Astrocyte (in vitro differentiated cells and primary cell): ENCODE measurements at regions not wholly inside any gene's neighbourhood (a gene's known extent, or its start where the extent isn't known, plus 50 kb on each side); places are given as distances from the start of the nearest gene placed in this dataset.

Experiments
- DNase-seq: peaks from one replicate; pipeline ENCODE4 v3.0.0-alpha.2; 2010; ENCODE audit warnings: low read depth
- FAIRE-seq: peaks from 2 replicates; lab custom pipeline; 2011; peaks lifted over from hg19 to GRCh38; lab: Jason Lieb, UNC
- H2AFZ ChIP-seq: 2 replicates; pipeline ENCODE4 v1.6.0; 2012; ENCODE audit warnings: low read depth, low read length, inconsistent platforms
- H3K27ac ChIP-seq: 2 replicates; pipeline ENCODE4 v1.5.1; 2011; ENCODE audit warnings: low read depth, low read length, inconsistent platforms
- H3K27me3 ChIP-seq: 2 replicates; pipeline ENCODE4 v1.6.0; 2011; ENCODE audit warnings: low read length, inconsistent platforms; ENCODE audit not compliant: insufficient read depth
- H3K36me3 ChIP-seq: 2 replicates; pipeline ENCODE4 v1.5.1; 2011; ENCODE audit warnings: low read length, inconsistent platforms; ENCODE audit not compliant: insufficient read depth
- H3K4me1 ChIP-seq: 2 replicates; pipeline ENCODE4 v1.5.1; 2011; ENCODE audit warnings: low read length, inconsistent platforms; ENCODE audit not compliant: insufficient read depth
- H3K4me2 ChIP-seq: 2 replicates; pipeline ENCODE4 v1.6.0; 2012; ENCODE audit warnings: low read length, inconsistent platforms
- H3K4me3 ChIP-seq: 2 replicates; pipeline ENCODE4 v1.5.1; 2011; ENCODE audit warnings: low read depth, mild to moderate bottlenecking, low read length, inconsistent platforms; ENCODE audit not compliant: insufficient read depth
- H3K79me2 ChIP-seq: 2 replicates; pipeline ENCODE4 v1.6.0; 2012; ENCODE audit warnings: mild to moderate bottlenecking, low read length, inconsistent platforms; ENCODE audit not compliant: insufficient read depth
- H3K9ac ChIP-seq: 2 replicates; pipeline ENCODE4 v1.6.0; 2012; ENCODE audit warnings: mild to moderate bottlenecking, low read length, inconsistent platforms
- H3K9me3 ChIP-seq: 2 replicates; pipeline ENCODE4 v1.5.1; 2012; ENCODE audit warnings: low read depth, mild to moderate bottlenecking, low read length, inconsistent platforms; ENCODE audit not compliant: insufficient read depth
- H4K20me1 ChIP-seq: 2 replicates; pipeline ENCODE4 v1.6.0; 2012; ENCODE audit warnings: low read length, inconsistent platforms; ENCODE audit not compliant: insufficient read depth
- H3K27ac Mint-ChIP-seq: one replicate; pipeline ENCODE4 v1.8.0; 2021; ENCODE audit warnings: mild to moderate bottlenecking, mixed read lengths; ENCODE audit not compliant: unreplicated experiment
- H3K27me3 Mint-ChIP-seq: one replicate; pipeline ENCODE4 v1.8.0; 2021; ENCODE audit warnings: low read depth, mixed read lengths; ENCODE audit not compliant: unreplicated experiment
- H3K36me3 Mint-ChIP-seq: one replicate; pipeline ENCODE4 v1.8.0; 2021; ENCODE audit warnings: low read depth, mixed read lengths; ENCODE audit not compliant: unreplicated experiment
- H3K4me1 Mint-ChIP-seq: one replicate; pipeline ENCODE4 v1.8.0; 2021; ENCODE audit warnings: low read depth, mixed read lengths; ENCODE audit not compliant: unreplicated experiment
- H3K4me3 Mint-ChIP-seq: one replicate; pipeline ENCODE4 v1.8.0; 2021; ENCODE audit warnings: mild to moderate bottlenecking, moderate library complexity, mixed read lengths; ENCODE audit not compliant: unreplicated experiment
- H3K9me3 Mint-ChIP-seq: one replicate; pipeline ENCODE4 v1.8.0; 2021; ENCODE audit warnings: mild to moderate bottlenecking, mixed read lengths; ENCODE audit not compliant: unreplicated experiment
- EZH2 ChIP-seq: IDR thresholded peaks from 2 replicates; pipeline ENCODE4 v1.6.1; 2012; ENCODE audit warnings: mild to moderate bottlenecking, low read length, inconsistent platforms; ENCODE audit not compliant: insufficient read depth
- TF ChIP-seq, protein P1 (sequence below): IDR thresholded peaks from 2 replicates; pipeline ENCODE4 v1.5.1; 2011; ENCODE audit warnings: low read depth, mild to moderate bottlenecking, inconsistent platforms, low read length, moderate library complexity; ENCODE audit not compliant: insufficient read depth

DNA sequence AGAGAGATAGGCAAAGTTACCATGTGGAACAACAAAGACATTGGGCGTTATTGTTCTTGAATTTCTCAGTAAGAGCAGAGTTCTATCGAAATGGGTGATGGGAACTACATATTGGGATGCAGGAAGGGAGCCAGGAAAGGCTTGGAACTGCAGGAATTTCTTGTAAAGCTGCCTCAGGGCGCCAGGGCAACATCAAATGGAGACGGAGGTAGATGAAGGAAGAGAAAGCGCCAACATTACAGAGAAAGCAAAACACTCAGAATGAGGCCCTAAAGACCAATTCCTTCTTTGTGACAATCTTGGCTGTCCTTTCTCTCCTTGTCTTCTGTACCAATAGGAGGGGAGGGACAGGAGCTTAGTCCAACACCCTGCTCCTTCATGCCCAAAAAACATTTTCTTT, 148.4 kb downstream of the RPAP3 start:
- peaks cover 10% of the 10 kb centered on the region for H3K9me3 Mint-ChIP-seq
- FAIRE-seq: no peak
- Histone ChIP-seq H3K27me3 (peaks cover 3% of the 10 kb centered on the region), H3K27ac (no peak overlapping the region), H3K4me1 (no peaks in the 10 kb centered on the region), H3K79me2 (no peaks in the 10 kb centered on the region), H4K20me1 (no peaks in the 10 kb centered on the region), H3K4me3 (no peak overlapping the region), H3K4me2 (no peak overlapping the region), H3K9ac (no peak overlapping the region), H2AFZ (peak overlapping the region; percentile 19), H3K9me3 (no peaks in the 10 kb centered on the region), H3K36me3 (no peaks in the 10 kb centered on the region)
- peaks cover 3% of the 10 kb centered on the region for H3K4me1 Mint-ChIP-seq
- H3K36me3 Mint-ChIP-seq: no peaks in the 10 kb centered on the region
- no peak overlapping the region for H3K4me3 Mint-ChIP-seq
- DNase-seq: no peak
- TF ChIP-seq EZH2: no peak
- TF ChIP-seq, protein P1, sequence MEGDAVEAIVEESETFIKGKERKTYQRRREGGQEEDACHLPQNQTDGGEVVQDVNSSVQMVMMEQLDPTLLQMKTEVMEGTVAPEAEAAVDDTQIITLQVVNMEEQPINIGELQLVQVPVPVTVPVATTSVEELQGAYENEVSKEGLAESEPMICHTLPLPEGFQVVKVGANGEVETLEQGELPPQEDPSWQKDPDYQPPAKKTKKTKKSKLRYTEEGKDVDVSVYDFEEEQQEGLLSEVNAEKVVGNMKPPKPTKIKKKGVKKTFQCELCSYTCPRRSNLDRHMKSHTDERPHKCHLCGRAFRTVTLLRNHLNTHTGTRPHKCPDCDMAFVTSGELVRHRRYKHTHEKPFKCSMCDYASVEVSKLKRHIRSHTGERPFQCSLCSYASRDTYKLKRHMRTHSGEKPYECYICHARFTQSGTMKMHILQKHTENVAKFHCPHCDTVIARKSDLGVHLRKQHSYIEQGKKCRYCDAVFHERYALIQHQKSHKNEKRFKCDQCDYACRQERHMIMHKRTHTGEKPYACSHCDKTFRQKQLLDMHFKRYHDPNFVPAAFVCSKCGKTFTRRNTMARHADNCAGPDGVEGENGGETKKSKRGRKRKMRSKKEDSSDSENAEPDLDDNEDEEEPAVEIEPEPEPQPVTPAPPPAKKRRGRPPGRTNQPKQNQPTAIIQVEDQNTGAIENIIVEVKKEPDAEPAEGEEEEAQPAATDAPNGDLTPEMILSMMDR: no peak
- H3K27ac Mint-ChIP-seq: no peak overlapping the region
- H3K27me3 Mint-ChIP-seq: peaks cover 2% of the 10 kb centered on the region

DNA sequence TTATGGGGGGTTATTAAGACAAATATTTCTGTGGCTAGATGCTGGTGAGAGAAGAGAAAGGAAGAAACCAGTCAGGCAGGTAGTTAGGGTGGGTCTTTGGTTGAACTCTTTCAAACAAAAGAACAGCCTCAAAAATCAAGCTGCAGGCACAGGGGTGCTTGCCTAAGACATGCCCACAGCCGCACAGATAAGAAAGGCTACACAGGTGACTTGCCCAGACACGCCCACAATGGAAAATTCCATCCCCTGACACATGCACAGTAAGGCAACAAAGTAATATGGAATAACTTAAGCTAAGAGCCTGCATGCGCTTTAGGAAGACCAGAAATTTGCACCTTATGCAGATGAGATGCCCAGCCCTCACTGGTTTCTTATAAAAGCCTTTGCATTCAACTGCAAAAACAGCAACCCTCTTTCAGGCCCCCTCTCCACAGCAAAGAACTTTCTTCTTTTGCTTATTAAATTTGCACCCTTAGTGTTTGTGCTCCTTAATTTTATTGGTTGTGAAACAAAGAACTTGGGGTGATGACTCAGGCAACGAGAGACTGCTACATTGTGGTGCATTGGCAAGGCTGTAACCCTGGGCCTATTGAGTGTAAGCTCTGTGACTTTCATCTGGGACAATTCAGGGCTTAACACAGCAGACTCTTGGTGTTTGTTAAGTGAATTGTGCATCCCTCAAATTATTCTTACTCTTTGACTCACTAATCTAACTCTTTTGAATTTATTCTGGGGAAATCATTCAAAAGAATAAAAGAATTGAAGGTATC, 149.4 kb downstream of the RPAP3 start:
- H3K9me3 ChIP-seq: no peaks in the 10 kb centered on the region
- no peak overlapping the region for H3K4me3 ChIP-seq
- H3K27ac ChIP-seq: no peak overlapping the region
- no peak overlapping the region for H3K4me2 ChIP-seq
- peaks cover 3% of the 10 kb centered on the region for H3K27me3 ChIP-seq
- peaks cover 10% of the 10 kb centered on the region for H3K9me3 Mint-ChIP-seq
- no peaks in the 10 kb centered on the region for H3K36me3 Mint-ChIP-seq
- no peak for DNase-seq
- no peaks in the 10 kb centered on the region for H3K36me3 ChIP-seq
- no peaks in the 10 kb centered on the region for H3K4me1 Mint-ChIP-seq
- H3K79me2 ChIP-seq: no peaks in the 10 kb centered on the region
- H3K27ac Mint-ChIP-seq: no peak overlapping the region
- no peak for FAIRE-seq
- no peak overlapping the region for H3K4me3 Mint-ChIP-seq
- H3K4me1 ChIP-seq: no peaks in the 10 kb centered on the region
- peaks cover 2% of the 10 kb centered on the region for H3K27me3 Mint-ChIP-seq
- H4K20me1 ChIP-seq: no peaks in the 10 kb centered on the region
- H3K9ac ChIP-seq: no peak overlapping the region
- no peak overlapping the region for H2AFZ ChIP-seq
- no peak for TF ChIP-seq EZH2
- TF ChIP-seq, protein P1: no peak

DNA sequence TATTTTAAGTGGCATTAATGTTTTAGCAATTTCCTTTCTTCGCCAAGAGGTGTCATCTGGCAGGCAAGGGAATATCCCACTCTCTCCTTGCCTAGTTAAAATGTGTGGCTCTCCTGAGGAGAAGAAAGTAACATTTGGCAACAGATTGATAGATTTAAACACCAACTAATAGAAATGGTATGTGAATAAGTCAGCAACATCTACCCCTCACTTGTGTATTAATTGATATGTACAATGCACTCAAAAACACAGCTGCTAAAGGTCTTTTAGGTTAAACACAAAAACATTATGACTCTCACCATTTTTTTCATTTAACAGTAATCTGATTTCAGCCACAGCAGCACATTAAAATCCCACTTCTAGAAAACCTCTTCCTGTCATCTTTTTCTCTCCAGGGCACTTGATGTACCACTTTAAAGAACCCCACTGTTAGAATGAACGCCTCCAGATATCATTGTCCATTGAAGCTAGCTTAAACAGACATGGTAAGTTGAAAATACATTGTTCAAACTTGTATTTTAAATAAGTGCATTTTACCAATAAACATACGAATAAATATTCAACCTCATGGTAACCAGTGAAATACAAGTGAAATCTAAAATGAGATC, 151.7 kb downstream of the RPAP3 start:
- FAIRE-seq (no peak), DNase-seq (peak; percentile 69)
- H3K79me2 ChIP-seq: no peaks in the 10 kb centered on the region
- Mint-ChIP-seq H3K4me3 (no peak overlapping the region), H3K4me1 (no peaks in the 10 kb centered on the region), H3K27me3 (no peaks in the 10 kb centered on the region), H3K27ac (no peak overlapping the region), H3K9me3 (peaks cover 10% of the 10 kb centered on the region), H3K36me3 (no peaks in the 10 kb centered on the region)
- no peaks in the 10 kb centered on the region for H3K36me3 ChIP-seq
- no peak overlapping the region for H2AFZ ChIP-seq
- H3K9ac ChIP-seq: no peak overlapping the region
- peaks cover 3% of the 10 kb centered on the region for H3K27me3 ChIP-seq
- no peak overlapping the region for H3K4me3 ChIP-seq
- no peaks in the 10 kb centered on the region for H3K9me3 ChIP-seq
- no peaks in the 10 kb centered on the region for H3K4me1 ChIP-seq
- H3K27ac ChIP-seq: no peak overlapping the region
- no peak for TF ChIP-seq EZH2
- TF ChIP-seq, protein P1: no peak
- no peak overlapping the region for H3K4me2 ChIP-seq
- H4K20me1 ChIP-seq: no peaks in the 10 kb centered on the region
